Cardiac fibroblast (primary cell): ENCODE measurements at regions not wholly inside any gene's neighbourhood (a gene's known extent, or its start where the extent isn't known, plus 50 kb on each side); places are given as distances from the start of the nearest gene placed in this dataset.
A peak's percentile ranks its signal among the peaks of the same experiment; 100 is the strongest.

ENCODE experiments used
- DNase-seq, 2 donors: peaks; one replicate each; pipeline versions ENCODE4 v3.0.0 to v3.0.0-alpha.2; 2010; ENCODE audit warnings: low read depth in 2 of 2
- H3K4me3 ChIP-seq, 2 donors: replicated peaks in 1 of 2; 1 replicate in 1 of 2; 2 replicates in 1 of 2; pipeline ENCODE4 v1.5.1; 2011; ENCODE audit warnings: low read depth in 2 of 2, low read length in 2 of 2, mild to moderate bottlenecking in 2 of 2, moderate library complexity in 1 of 2
- CTCF ChIP-seq: IDR thresholded peaks from one replicate; pipeline ENCODE4 v1.5.1; 2011; ENCODE audit warnings: low read depth, mild to moderate bottlenecking, low read length, inconsistent platforms

- DNase-seq = no peak
- TF ChIP-seq CTCF = no peak
- H3K4me3 ChIP-seq = no peak overlapping the region
Observed at GRCh38 chr6:103908898-103909297, 950.8 kb downstream of the HACE1 start.

- no peak for DNase-seq
- no peak overlapping the region for H3K4me3 ChIP-seq
- TF ChIP-seq CTCF = no peak
Observed at GRCh38 chr6:103895136-103895535, 964.6 kb downstream of the HACE1 start.

GRCh38 chr6:103893141-103893581 lies 966.6 kb downstream of the HACE1 start:
- H3K4me3 ChIP-seq = no peak overlapping the region
- DNase-seq = peak; percentile 91 to 96
- TF ChIP-seq CTCF = no peak

- no peak overlapping the region for H3K4me3 ChIP-seq
- no peak for DNase-seq
- no peak for TF ChIP-seq CTCF
Observed at GRCh38 chr6:103886951-103887350, 972.8 kb downstream of the HACE1 start.

GRCh38 chr6:103885446-103885845 lies 974.3 kb downstream of the HACE1 start:
- DNase-seq = no peak
- no peak overlapping the region for H3K4me3 ChIP-seq
- no peak for TF ChIP-seq CTCF

GRCh38 chr6:103879800-103880199 lies 979.9 kb downstream of the HACE1 start:
- H3K4me3 ChIP-seq = no peak overlapping the region
- no peak for TF ChIP-seq CTCF

GRCh38 chr6:103875221-103875620 lies 984.5 kb downstream of the HACE1 start:
- DNase-seq = no peak
- H3K4me3 ChIP-seq = no peak overlapping the region
- TF ChIP-seq CTCF = no peak

More at GRCh38 chr6:103879800-103880199, 979.9 kb downstream of the HACE1 start:
- no peak for DNase-seq
